Calu3 (cell line): ENCODE measurements at regions not wholly inside any gene's neighbourhood (a gene's known extent, or its start where the extent isn't known, plus 50 kb on each side); places are given as distances from the start of the nearest gene placed in this dataset.

Experiments
- BruUV-seq: library from RNA; stranded (reverse); fragments of 400-500 nt; replicated peaks from 2 replicates; lab custom pipeline; 2021; lab: Mats Ljungman, UMichigan
- CTCF ChIA-PET: fragments of 300-600 bp; sonication (Branson Sonifier 250); formaldehyde crosslinking; loops from one replicate; lab custom pipeline; 2022; ENCODE audit warnings: antibody characterized with exemption; lab: Charles Lee
- DNase-seq: peaks from one replicate; pipeline ENCODE4 v3.0.0; 2022
- H3K27ac Mint-ChIP-seq: one replicate; pipeline ENCODE4 v1.8.0; 2022; ENCODE audit warnings: mixed read lengths; ENCODE audit not compliant: unreplicated experiment
- H3K27me3 Mint-ChIP-seq: one replicate; pipeline ENCODE4 v1.8.0; 2022; ENCODE audit warnings: mixed read lengths; ENCODE audit not compliant: unreplicated experiment
- H3K36me3 Mint-ChIP-seq: one replicate; pipeline ENCODE4 v1.8.0; 2022; ENCODE audit warnings: mild to moderate bottlenecking, moderate library complexity, mixed read lengths; ENCODE audit not compliant: insufficient read depth, unreplicated experiment
- H3K4me1 Mint-ChIP-seq: one replicate; pipeline ENCODE4 v1.8.0; 2022; ENCODE audit warnings: mild to moderate bottlenecking, low read depth, mixed read lengths; ENCODE audit not compliant: unreplicated experiment
- H3K4me3 Mint-ChIP-seq: one replicate; pipeline ENCODE4 v1.8.0; 2022; ENCODE audit warnings: mild to moderate bottlenecking, low read depth, moderate library complexity, mixed read lengths; ENCODE audit not compliant: unreplicated experiment
- H3K9me3 Mint-ChIP-seq: one replicate; pipeline ENCODE4 v1.8.0; 2022; ENCODE audit warnings: low read depth, mixed read lengths; ENCODE audit not compliant: unreplicated experiment
- intact Hi-C: fragments of 100-400 bp; cut with micrococcal nuclease; formaldehyde crosslinking; loops from one replicate; pipeline ENCODE4 v1.10.0; 2022; ENCODE audit not compliant: unreplicated experiment
- TF ChIP-seq, protein P1 (sequence below): fragments of 200-600 bp; IDR thresholded peaks from one replicate; pipeline ENCODE4 v1.8.0; 2022; ENCODE audit warnings: antibody characterized with exemption; ENCODE audit not compliant: unreplicated experiment

DNA sequence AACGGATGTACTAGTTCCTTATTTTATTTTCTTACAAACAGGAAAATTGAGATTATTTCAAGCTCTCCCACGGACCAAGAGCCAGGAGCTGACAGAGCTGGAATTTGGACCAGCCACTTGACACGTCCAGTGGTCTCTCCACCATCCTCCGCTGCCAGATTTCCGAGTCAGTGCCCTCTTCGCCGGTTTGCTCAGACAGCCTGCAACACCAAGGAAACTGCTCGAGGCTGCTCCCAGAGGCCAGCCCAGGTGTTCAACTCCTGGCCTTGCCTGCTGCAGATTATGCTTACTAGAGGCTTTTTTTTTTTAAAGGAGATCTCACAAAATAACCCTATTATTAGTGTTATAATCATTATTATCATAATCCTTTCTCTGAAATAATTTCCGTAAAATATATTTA is 779.8 kb downstream of the RNF144A start:
- Mint-ChIP-seq H3K27ac (no peak overlapping the region), H3K36me3 (no peaks in the 10 kb centered on the region), H3K9me3 (no peaks in the 10 kb centered on the region), H3K4me1 (peaks cover 32% of the 10 kb centered on the region), H3K4me3 (no peak overlapping the region), H3K27me3 (no peaks in the 10 kb centered on the region)
- no peak for DNase-seq
- CTCF ChIA-PET = no interaction called here
- TF ChIP-seq, protein P1, sequence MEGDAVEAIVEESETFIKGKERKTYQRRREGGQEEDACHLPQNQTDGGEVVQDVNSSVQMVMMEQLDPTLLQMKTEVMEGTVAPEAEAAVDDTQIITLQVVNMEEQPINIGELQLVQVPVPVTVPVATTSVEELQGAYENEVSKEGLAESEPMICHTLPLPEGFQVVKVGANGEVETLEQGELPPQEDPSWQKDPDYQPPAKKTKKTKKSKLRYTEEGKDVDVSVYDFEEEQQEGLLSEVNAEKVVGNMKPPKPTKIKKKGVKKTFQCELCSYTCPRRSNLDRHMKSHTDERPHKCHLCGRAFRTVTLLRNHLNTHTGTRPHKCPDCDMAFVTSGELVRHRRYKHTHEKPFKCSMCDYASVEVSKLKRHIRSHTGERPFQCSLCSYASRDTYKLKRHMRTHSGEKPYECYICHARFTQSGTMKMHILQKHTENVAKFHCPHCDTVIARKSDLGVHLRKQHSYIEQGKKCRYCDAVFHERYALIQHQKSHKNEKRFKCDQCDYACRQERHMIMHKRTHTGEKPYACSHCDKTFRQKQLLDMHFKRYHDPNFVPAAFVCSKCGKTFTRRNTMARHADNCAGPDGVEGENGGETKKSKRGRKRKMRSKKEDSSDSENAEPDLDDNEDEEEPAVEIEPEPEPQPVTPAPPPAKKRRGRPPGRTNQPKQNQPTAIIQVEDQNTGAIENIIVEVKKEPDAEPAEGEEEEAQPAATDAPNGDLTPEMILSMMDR = no peak
- intact Hi-C loops = no loop called here
- no TSS peak for BruUV-seq

DNA sequence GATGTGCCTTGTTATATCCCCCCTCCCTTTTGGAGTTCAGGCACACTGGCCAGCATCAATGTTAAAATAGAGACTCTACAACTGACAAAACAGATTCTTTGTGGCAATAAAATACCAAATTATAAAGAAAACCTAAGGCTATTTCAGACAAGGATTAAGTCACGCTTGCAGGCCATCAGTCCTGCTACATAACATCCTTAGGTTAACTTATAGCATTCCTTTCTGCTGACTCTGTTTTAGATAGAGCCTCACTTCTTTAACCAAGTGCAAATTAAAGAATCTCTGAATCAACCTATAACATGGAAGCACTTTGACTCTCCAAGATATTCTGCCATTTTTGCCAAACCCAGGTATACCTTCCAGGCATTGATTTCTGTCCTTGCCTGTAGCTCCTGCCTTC is 784.6 kb downstream of the RNF144A start:
- H3K36me3 Mint-ChIP-seq = no peaks in the 10 kb centered on the region
- peaks cover 23% of the 10 kb centered on the region for H3K4me1 Mint-ChIP-seq
- no peaks in the 10 kb centered on the region for H3K9me3 Mint-ChIP-seq
- no peak overlapping the region for H3K4me3 Mint-ChIP-seq
- no peaks in the 10 kb centered on the region for H3K27me3 Mint-ChIP-seq
- no TSS peak for BruUV-seq
- CTCF ChIA-PET = no interaction called here
- H3K27ac Mint-ChIP-seq = no peak overlapping the region
- intact Hi-C loops = no loop called here
- TF ChIP-seq, protein P1 = no peak
- DNase-seq = no peak

DNA sequence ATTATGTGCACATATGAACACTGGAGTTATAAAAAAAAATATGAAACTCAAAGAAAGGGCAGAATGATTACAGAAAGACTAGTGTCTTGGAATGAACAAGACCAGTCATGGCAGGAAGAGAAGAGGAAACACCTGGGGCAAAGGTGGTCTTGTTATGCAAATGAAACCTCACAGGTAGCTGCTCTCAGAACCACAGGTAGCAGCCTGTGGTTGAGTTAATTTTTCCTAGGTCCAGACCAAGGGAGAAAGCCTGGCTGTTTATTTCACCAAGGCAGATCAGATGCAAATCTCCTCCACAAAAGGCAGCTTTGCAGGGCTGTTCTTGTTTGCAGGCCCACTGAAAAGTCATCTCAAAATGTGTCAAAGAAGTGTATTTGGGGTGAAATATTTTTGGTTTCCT is 785.8 kb downstream of the RNF144A start:
- CTCF ChIA-PET = no interaction called here
- no TSS peak for BruUV-seq
- H3K27ac Mint-ChIP-seq = no peak overlapping the region

DNA sequence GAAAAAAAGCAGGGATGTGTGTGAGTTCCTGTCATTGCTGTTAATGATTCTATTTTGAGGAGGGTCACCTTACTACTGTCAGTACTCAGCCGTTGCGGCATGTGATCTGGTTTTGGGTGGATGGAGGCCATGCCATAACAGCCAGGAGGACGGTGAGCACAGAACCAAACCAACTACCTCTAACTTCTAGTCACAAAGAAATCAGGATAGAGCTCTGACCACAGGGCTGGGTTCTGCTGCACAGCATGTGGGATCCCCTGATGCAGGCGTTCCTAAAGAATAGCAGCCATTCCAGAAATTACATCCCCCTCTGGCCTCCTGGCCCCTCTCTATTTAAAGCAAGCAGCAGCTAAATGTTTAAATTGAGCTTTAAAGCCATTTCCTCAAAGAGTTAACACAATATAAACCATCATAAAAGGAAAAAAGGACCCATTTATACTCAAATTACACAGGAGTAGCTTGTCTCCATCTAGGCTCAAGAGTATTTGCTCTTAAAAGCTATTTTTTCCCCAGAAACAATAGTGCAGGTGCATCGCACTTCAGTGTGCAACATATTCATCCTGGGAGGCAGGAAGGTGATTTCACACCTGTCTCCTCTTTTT is 786.4 kb downstream of the RNF144A start:
- H3K27ac Mint-ChIP-seq = no peak overlapping the region
- no peak overlapping the region for H3K4me3 Mint-ChIP-seq

More for the DNA sequence above, 785.8 kb downstream of the RNF144A start:
- no peak for DNase-seq
- Mint-ChIP-seq H3K27me3 (no peaks in the 10 kb centered on the region), H3K4me1 (peaks cover 36% of the 10 kb centered on the region), H3K9me3 (no peaks in the 10 kb centered on the region), H3K4me3 (no peak overlapping the region), H3K36me3 (no peaks in the 10 kb centered on the region)
- intact Hi-C loops = no loop called here
- TF ChIP-seq, protein P1 = no peak

More for the DNA sequence above, 786.4 kb downstream of the RNF144A start:
- intact Hi-C loops = no loop called here
- H3K27me3 Mint-ChIP-seq = no peaks in the 10 kb centered on the region
- CTCF ChIA-PET = no interaction called here
- DNase-seq = no peak
- TF ChIP-seq, protein P1 = no peak
- no peaks in the 10 kb centered on the region for H3K9me3 Mint-ChIP-seq
- no TSS peak for BruUV-seq
- H3K4me1 Mint-ChIP-seq = peaks cover 38% of the 10 kb centered on the region
- no peaks in the 10 kb centered on the region for H3K36me3 Mint-ChIP-seq
